Activated CD8-positive, alpha-beta memory T cell treated with anti-CD3 and anti-CD28 coated beads, Interleukin-2, amount 50 U/mL, for 1 hour (primary cell): ENCODE measurements at regions not wholly inside any gene's neighbourhood (a gene's known extent, or its start where the extent isn't known, plus 50 kb on each side); places are given as distances from the start of the nearest gene placed in this dataset.

Source experiments
- DNase-seq: peaks from one replicate; pipeline ENCODE4 v3.0.0-alpha.2; 2020; ENCODE audit errors: extremely low read depth

DNA sequence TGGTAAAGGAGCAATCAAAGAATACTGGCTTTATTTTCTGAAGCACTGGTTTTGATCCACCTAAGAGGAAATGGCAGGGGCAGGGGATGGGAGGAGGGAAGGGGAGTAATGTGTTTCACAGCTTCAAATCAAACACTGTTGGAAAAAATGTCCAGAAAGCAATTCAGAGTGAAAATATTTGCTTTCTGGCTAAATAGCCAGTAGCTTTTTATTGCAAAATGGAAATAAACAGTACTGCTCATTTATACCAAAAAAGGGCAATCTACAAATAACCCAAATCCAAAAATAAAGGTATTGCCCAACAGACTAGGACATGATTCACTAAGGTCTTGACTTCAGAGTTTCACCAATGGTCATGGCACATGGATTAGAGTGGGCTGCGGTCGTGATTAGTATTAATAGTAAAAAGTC lies 279.3 kb upstream of the THBS1 start:
- no peak for DNase-seq

DNA sequence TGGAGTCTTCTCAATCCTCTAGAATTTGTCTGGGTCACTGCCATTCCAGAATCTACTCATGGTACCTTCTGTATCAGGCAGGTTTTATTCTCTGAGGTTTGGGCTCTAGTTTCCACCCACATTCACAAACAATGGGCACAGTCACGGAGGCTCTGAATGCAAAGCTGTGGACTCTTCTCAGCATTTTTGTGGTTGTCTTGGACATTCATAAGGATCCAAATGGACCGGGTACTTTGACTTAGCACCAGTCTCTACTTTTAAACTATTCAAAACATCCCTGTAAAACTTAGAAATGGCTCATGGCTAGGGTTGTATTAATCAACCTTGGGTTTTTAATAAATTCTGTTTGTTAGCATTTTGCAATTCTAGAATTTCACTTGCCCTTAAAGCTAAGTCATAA lies 277.9 kb upstream of the THBS1 start:
- no peak for DNase-seq

DNA sequence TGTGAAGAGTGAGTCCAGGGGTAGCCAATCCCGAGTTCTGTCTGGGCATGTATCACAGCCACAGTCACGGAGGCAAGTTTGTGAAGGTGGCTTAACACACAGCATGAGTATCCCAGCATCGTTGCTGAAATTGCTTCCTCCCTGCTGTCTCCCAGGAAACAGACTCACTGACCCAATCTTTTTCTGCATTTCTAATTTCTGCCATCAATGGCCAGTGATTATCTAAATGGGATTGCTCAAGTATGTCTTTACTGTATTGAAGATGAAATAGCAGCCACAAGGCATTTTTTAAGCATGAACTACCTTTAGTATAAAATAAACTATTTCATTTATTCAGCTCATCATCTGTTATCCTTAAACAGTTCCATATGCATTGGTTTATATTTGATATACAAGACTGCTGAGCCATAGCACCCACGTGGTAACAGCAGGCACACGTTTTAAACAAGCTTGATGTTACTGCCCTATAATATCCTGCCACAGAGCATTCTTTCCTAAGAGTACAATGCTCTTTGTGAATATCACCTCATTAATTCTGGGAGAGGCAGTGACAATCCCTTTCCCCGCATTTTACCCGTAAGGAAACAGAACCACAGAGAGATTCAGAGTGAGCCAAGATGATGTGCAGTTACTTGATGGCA lies 276.6 kb upstream of the THBS1 start:
- no peak for DNase-seq

DNA sequence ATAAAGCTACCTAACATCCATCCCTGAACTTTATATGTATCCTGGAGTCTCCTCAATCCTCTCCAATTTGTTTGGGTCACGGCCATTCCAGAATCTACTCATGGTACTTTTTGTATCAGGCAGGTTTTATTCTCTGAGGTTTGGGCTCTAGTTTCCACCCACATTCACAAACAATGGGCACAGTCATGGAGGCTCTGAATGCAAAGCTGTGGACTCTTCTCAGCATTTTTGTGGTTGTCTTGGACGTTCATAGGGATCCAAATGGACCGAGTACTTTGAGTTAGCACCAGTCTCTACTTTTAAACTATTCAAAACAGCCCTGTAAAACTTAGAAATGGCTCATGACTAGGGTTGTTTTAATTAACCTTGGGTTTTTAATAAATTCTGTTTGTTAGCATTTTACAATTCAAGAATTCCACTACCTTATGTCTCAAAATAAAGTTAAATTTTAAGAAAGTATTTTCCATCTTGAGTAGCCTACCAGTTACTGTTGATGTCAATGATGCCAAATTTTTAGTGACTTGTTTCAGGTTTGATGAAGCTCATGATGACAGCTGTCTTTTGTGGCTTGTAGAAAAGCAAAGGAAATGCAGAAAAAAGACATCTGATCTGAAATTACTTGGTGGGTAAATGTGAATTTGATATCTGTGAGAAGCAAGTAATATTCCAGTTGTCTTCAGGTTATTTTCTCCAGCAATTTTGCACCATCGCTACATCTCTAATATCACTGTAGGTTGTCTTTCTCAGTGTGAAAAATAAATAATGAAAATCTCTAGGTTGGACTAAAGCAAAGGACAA lies 275.7 kb upstream of the THBS1 start:
- DNase-seq = no peak

DNA sequence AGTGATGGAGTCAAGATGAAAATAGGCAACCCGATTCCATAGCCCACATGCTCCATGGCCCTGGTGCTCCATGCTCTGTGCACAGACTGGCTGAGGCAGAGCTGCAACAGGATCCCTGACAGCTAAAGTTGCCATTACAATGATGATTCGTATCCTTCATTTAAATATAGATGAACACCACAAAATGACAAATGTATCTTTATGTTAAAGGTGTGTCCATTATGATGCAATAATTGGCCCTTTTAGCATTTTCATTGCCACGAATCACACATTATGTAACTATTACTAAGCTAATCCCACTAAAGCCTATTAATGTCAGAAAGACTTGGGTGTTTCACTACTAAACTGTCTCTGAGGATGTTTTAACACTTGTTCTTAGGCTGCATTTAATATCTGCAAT lies 270.2 kb upstream of the THBS1 start:
- no peak for DNase-seq

DNA sequence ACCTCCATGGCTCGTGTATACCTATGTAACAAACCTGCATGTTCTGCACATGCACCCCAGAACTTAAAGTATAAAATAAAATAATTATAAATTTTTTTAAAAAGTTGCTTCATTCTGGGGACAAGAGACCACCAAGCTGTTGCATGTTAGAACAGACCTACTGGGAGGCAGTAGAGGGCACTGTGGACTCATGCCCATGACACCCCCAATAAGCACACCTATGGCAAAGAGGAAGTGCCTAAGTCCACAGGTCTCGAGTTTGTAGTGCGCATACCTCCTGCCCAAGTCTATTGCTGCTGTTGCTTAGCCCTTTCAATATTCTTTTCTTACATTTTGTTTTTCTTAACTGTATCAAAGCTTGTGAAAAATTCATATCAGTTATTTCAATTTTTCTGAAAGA lies 267.9 kb upstream of the THBS1 start:
- DNase-seq = no peak

DNA sequence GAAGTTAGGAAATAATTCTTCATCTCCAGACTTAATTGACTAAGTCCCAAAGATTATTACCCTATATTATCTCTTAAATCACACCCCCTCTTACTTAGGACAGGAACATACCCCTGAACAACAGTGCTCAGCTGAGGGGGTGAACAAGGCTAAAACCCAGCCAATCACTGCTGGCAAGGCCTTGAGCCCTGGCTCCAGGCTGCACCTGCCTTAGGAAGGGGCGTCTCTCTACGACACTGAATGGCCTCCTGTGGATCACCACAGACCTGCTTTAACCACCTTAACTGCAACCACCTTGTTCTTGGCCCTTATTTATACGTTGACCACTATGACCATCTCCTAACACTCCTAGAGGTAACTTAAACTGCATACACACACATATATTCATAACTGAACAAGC lies 267.4 kb upstream of the THBS1 start:
- DNase-seq = no peak

DNA sequence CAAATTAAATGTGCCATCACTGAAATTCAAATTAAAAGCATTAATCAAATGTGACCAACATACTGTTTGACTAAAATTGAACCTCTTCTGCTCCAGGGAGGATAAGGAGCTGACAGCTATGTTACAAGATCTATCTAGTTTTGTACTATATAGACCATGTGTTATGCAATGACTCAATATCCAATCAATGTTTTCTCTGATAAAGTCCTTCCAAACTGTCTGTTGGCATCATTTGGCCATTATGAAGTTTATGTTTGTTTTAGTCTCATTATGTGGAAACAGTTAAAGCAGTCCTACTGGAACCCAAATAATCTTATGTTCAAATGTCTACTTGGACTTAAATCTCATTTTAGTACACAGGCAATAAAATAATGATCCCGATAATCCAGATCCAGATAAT lies 267.0 kb upstream of the THBS1 start:
- no peak for DNase-seq

DNA sequence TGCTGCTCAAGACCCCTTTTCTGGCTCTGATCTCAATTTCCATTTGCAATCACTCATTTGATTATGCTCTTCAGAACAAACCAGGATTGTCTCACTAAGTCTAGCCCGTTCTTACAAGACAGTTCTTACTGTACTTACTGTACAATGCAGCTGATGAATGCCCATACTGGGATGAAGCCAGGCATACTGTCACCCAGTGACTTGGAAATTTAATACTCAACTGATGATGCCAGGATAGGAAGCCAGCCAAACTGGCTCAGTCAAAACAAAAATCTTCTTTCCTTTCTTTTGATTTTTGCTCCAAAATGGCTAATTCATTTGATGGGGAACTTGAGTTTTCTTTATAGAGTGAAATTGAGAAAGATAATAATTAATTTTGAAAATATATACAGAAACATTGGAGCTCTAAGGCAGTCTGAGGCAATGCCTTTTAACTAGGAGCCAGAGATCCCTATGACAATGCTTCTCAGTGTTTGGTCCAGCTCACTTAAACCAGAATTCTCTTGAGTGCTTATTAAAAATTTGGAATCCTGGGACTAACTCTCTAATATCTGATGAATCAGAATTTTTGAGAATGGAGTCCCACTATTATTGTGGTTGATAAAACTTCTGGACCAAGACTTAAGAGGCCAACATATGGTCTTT lies 265.6 kb upstream of the THBS1 start:
- no peak for DNase-seq

DNA sequence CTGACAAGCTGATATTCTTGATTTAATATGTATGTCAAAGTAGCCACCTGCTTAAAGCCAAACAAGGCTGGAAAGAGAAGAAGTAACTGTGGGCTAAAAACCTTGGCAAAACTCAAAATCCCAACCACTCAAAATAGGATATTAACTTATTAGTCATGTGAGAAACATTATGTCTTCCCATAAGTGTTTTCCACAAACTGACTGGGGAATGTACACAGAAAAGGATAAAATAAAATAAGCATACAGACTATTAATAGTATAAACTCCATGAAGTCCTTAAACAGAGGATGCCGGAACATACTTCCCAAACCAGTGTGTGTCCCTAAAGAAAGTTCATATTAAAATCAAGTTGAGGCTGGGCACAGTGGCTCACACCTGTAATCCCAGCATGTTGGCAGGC lies 263.7 kb upstream of the THBS1 start:
- no peak for DNase-seq

DNA sequence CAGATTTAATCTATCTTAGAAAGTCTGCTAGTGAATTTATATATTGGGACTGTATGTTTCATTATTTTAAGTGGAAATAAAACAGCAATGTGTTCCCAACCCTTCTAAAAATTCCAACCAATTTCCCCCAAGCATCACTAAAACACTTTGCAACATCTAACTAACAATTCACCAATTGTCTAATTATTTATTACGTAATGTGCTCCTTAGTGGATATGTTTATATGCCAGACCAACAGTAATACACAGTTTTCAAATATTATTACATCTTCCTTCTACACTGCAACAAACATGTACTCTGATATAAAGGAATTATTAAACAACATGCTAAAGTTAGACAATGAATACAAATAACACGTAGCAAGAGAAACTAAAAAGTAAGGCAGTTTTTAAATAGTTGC lies 262.6 kb upstream of the THBS1 start:
- no peak for DNase-seq

DNA sequence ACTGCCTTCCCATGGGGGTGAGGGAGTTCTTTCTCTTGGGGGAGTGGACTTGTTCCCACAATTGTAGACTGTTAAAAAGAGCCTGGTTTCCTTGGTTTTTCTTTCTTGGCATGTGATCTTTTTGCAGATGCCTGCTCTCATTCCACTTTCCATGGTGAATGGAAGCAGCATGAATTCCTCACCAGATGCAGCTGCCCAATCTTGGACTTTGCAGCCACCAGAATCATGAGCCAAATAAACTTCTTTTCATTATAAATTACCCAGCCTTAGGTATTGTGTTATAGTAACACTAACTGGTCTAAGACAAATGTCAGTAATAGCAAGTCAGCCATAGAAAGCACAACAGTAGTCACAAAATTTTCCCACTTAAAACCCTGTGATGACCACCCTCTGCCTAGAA lies 260.5 kb upstream of the THBS1 start:
- DNase-seq = no peak

DNA sequence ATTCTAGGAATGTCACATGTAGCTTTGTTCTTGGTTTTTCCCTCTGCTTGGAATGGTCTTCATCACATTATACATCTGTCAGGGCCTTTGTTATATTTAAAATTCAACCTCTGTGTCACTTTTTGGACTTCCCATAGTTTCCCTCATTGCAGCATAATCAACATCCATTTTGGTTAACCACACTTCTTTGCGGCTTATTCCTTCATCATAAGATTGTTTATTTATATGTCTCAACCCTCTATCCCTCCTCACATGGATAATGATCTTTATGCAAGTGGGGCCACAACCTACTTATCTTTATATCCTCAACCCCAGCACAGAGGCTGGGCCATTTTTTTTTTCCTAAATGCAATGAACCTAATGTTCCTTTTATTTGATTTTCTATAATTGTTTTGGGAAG lies 260.0 kb upstream of the THBS1 start:
- no peak for DNase-seq

DNA sequence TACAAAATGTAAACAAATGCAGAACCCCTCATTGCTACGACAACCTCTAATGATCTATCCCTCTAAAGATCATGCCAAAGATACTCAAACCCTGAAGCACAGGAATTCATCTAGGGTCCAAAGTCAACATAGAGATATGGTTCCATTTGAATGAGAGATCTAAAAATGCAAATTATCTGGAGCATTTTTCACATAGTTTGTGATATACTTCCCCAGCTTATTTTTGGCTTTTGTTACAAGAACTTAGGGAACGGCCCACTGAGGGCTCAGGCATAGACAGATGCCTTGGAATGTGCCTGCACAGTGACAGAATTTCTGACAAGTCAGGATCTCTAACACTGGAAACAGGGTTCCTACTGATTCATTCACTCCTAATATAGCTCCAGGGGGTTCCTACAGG lies 258.9 kb upstream of the THBS1 start:
- no peak for DNase-seq

DNA sequence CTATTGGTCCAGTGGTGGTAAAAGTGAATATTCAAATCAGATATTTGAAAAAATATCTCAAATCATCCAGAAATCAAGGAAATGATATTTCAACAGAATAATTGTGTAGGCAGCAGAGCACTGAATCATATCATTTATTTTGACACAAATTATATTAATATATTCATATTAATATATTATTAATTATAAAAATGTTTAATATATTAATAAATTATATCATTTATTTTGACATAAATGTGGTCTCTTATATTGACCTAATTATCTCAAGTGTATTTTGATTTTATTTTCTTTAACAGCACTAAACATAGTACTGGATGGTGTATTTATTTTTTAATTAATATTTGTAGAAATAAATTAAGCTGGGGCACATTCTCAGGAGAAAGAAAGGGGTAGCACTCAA lies 257.7 kb upstream of the THBS1 start:
- no peak for DNase-seq

DNA sequence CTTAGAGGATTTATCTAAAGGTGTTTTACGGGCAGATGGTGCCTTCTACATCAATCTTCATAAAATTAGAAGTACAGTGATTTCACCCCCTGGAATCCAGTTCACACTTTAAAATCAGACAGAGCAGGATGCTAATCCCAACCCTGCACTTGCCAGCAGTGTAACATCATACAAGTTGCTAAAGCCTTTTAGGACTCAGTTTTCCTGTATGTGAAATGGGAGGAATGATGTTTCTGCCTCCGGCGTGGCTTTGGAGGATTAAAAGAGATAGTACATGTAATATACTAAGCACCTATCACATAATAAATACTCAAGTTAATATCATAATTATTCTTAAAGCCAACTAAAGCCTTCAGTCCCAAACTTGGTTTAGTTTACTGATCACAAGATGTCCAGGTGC lies 257.2 kb upstream of the THBS1 start:
- DNase-seq = no peak

DNA sequence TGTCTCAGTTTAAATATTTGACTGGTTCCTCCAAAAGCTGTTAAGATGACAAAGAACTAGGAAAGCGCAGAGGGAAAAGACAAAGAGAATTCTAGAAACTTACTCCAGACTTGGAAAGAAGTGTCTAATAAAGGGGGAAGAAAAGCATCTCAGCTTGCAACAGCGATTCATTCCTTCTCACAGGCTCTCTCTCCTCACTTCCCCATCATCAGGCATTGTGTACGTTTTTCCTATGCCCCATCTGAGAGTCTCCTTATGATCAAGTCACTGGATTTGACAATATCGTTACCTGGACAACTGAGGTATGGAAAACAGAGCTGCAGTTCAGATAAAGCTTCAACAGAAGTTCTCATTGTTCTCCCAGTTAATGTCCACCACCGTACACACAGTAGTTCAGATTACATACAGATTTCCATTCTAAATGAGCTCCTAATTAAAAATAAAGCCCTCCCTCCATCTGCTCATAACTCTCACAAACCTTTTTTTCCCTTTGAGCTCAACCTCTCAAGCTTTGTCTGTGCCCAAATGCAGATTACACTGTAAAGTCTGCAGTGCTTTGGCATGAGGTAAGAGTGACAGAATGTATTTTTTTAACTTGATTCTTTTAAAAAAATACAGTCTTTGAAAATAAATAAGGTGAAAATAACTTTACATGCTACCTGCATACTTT lies 254.4 kb upstream of the THBS1 start:
- no peak for DNase-seq

DNA sequence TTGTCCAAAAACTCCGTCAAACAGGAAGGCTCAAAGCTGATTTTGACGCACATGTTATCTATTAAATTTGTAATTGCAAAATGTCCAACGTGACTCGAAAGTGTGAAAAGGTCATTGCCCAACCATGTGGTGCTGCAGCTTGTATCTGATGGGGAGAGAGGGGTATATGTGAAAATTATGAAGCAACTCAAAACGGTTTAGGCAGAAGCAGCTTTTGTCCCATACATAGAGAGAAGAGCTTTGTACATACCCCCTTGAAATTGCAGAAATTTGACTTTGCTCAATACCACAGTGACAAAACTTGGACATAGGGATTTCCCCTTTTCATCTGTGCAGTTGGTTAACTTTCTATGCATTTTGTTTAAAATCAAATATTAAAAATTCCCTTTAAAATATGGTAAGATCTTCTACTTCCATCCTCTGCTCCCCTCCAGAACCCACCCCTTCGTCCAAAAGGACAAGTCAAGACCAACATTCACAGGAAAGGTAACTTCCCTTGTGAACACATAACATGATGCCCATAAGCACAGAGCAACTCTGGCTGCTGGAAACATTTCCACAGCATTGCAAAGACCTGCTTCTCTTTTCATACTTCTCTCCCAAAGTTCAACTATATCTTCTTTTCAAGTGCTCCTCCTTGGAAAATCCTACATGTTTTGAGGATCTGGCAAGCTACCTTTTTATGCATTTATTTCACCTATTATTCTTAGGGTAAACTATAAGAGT lies 253.7 kb upstream of the THBS1 start:
- no peak for DNase-seq

DNA sequence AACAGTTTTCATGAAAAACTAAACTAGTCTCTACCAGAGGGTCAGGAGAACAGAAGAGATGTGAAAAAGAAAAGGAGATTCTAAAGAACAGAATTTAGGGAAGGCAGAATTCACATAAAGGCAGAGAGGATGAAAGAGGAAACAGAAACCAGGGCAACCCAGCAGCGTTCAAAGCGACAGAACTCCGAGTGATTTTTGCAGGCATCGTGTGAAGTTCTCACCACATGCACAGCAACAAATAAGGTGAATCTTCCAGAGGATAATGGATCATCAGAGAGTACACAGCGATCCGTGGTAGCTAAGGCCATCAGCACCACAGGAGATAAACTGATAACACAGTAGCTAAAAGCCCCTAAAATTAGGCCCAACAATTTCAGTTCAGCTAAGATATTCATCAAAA lies 250.8 kb upstream of the THBS1 start:
- DNase-seq = no peak

DNA sequence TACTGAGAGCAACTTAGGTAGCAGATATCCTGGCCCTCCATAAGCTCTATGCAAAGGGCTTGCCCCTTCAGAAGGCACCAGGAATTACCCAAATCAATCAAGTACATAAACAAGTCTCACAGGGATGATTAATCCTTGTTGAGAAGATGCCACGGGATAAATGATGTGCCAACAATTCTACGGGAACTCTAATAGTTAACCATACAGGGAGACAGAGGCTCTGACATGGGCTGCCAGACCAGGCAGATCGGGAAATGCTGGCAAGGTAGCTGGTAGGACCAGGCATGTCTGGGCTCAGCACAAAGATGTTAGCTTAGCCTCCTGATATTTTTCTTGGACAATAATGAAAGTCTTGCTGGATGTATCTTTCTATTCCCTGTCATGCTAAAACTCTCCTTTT lies 249.3 kb upstream of the THBS1 start:
- no peak for DNase-seq

DNA sequence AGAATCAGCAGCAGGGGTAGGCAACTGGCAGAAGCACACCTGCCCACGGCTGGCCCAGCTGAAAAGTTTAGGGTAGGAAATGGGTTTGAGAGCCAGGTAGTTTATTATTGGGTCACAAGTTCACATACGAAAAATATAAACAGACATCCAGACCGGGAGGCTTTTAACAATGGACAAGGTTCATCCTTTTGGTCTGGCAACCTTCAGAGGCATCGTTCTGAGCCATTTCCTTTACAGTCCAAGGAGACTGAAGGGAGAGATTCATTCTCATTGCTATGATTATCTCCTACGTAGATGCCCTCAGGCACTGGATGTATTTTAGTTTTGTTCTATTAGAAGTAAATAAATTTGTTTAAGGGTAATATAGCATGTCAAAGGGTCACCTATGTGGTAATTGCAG lies 248.0 kb upstream of the THBS1 start:
- no peak for DNase-seq

DNA sequence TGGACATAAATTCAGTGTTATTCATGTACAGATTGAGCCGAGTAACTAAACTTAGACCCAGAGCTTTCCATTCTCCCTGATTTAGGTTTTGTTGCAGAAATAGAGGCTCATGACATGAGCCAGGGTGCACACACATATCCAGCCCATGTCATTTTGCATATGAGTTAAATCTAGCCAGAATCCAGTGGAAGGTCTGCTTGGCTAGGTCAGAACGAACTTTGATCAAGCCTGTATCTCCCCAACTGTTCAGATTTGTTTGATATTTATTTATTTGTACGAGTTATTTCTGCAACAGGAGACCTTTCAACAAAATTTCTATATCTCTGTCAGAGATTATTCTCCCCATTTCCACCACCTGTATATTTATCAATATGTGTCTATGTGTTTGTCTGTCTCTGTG lies 247.5 kb upstream of the THBS1 start:
- no peak for DNase-seq
